ENCODE measurements at regions not wholly inside any gene's neighbourhood (a gene's known extent, or its start where the extent isn't known, plus 50 kb on each side); places are given as distances from the start of the nearest gene placed in this dataset.

DNA sequence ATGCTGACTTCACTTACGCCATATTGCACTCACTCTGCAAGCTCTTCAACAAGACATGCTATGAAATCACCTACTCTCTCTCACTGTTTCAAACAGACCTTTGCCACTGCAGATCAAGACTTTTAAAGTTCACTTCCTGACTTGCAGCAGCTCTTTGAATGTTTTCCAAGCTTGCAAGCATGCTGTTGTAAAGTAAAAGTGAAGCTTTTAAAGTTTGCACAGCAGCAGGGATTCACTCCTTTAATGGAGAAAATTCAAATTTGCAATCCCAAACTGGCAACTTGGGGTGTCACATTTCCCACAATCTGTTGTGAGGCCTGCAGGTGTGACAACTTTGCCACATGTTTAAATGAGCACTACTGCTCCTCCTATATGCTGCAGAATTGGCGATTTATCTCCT is 270.9 kb downstream of the ALX1 start (continued):
- no peak for TF ChIP-seq RNF2 (IDR thresholded peaks at IDR 0.05; ENCODE audit: borderline replicate concordance, low read depth, low read length, missing control alignments, poor library complexity, severe bottlenecking)
- TF ChIP-seq, protein P1, sequence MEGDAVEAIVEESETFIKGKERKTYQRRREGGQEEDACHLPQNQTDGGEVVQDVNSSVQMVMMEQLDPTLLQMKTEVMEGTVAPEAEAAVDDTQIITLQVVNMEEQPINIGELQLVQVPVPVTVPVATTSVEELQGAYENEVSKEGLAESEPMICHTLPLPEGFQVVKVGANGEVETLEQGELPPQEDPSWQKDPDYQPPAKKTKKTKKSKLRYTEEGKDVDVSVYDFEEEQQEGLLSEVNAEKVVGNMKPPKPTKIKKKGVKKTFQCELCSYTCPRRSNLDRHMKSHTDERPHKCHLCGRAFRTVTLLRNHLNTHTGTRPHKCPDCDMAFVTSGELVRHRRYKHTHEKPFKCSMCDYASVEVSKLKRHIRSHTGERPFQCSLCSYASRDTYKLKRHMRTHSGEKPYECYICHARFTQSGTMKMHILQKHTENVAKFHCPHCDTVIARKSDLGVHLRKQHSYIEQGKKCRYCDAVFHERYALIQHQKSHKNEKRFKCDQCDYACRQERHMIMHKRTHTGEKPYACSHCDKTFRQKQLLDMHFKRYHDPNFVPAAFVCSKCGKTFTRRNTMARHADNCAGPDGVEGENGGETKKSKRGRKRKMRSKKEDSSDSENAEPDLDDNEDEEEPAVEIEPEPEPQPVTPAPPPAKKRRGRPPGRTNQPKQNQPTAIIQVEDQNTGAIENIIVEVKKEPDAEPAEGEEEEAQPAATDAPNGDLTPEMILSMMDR (IDR thresholded peaks at IDR 0.05; ENCODE audit: control extremely low read depth in 1 of 3, insufficient read depth in 1 of 3, low read depth in 1 of 3, low read length in 3 of 3): no peak
- TF ChIP-seq TEAD4 (IDR thresholded peaks at IDR 0.05; ENCODE audit: low read depth, low read length): no peak
